OCI-LY7 (cell line): ENCODE measurements at regions not wholly inside any gene's neighbourhood (a gene's known extent, or its start where the extent isn't known, plus 50 kb on each side); places are given as distances from the start of the nearest gene placed in this dataset.

Experiments
- EZH2phosphoT487 ChIP-seq: fragments of 200-600 bp; sonication (generic); IDR thresholded peaks from 2 replicates; pipeline ENCODE4 v1.6.1; 2018; ENCODE audit warnings: low read depth, borderline replicate concordance, mild to moderate bottlenecking, mixed run types, antibody characterized with exemption, low read length, moderate library complexity, mixed read lengths
- TF ChIP-seq, protein P1 (sequence below): fragments of 200-600 bp; sonication (generic); conservative IDR thresholded peaks from 2 replicates; pipeline ENCODE4 v1.5.1; 2014; ENCODE audit warnings: mild to moderate bottlenecking, antibody characterized with exemption, low read length, moderate library complexity, mixed read lengths

DNA sequence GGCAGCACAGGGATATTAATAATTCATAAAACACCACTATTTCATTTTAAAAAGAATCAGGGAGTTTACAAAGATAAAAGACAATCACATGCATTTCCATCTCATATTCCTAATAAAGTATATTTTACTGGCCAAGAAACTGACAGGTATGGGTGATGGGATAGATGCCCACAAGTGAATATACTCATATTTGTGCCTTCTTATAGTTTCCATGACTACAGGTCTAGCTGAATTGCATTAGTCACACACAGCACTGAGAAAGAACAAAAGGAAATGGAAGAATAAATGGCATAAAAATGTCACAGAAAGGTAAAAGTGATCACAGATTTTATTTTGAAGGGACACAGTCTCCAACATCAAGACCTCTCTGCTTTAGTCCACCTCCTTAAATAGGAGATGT is 193.5 kb downstream of the PLK2 start:
- TF ChIP-seq, protein P1, sequence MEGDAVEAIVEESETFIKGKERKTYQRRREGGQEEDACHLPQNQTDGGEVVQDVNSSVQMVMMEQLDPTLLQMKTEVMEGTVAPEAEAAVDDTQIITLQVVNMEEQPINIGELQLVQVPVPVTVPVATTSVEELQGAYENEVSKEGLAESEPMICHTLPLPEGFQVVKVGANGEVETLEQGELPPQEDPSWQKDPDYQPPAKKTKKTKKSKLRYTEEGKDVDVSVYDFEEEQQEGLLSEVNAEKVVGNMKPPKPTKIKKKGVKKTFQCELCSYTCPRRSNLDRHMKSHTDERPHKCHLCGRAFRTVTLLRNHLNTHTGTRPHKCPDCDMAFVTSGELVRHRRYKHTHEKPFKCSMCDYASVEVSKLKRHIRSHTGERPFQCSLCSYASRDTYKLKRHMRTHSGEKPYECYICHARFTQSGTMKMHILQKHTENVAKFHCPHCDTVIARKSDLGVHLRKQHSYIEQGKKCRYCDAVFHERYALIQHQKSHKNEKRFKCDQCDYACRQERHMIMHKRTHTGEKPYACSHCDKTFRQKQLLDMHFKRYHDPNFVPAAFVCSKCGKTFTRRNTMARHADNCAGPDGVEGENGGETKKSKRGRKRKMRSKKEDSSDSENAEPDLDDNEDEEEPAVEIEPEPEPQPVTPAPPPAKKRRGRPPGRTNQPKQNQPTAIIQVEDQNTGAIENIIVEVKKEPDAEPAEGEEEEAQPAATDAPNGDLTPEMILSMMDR, result no peak
- no peak for TF ChIP-seq EZH2phosphoT487
